ENCODE measurements at regions not wholly inside any gene's neighbourhood (a gene's known extent, or its start where the extent isn't known, plus 50 kb on each side); places are given as distances from the start of the nearest gene placed in this dataset.
"Not testable (repeated sequence)": the region's sequence is repeated elsewhere in the genome, so short reads cannot be mapped to it uniquely, and the experiment has no call there.

GRCh38 chr3:72079369-72079872, 294.5 kb upstream of the PROK2 start:
- TF ChIP-seq EZH2phosphoT487 (IDR thresholded peaks at IDR 0.05) (no peak), EZH2 (IDR thresholded peaks at IDR 0.05) (no peak), CTCF (IDR thresholded peaks at IDR 0.05) (no peak)
- Mint-ChIP-seq H3K4me1 (peaks cover 2% of the 10 kb centered on the region), H3K27ac (no peak overlapping the region), H3K27me3 (ENCODE audit: insufficient read depth, low read depth) (peaks cover 2% of the 10 kb centered on the region), H3K4me3 (no peak overlapping the region), H3K9me3 (peaks cover 24% of the 10 kb centered on the region), H3K36me3 (no peaks in the 10 kb centered on the region)
- no peak overlapping the region for H3K4me3 ChIP-seq
- H3K79me2 ChIP-seq (ENCODE audit: low read depth), result no peaks in the 10 kb centered on the region
- H4K20me1 ChIP-seq (ENCODE audit: low read depth), result no peaks in the 10 kb centered on the region
- no peak for DNase-seq (ENCODE audit: low spot score)
- H3K36me3 ChIP-seq, result no peaks in the 10 kb centered on the region
- H3K9ac ChIP-seq, result no peak overlapping the region
- H3F3A ChIP-seq (ENCODE audit: low read depth), result no peaks in the 10 kb centered on the region
- H3K27ac ChIP-seq, result no peak overlapping the region
- no peak overlapping the region for H3K4me2 ChIP-seq
- H3K27me3 ChIP-seq, result no peaks in the 10 kb centered on the region
- H3K9me3 ChIP-seq (ENCODE audit: low read depth), result no peaks in the 10 kb centered on the region
- no peak overlapping the region for H2AFZ ChIP-seq (replicated peaks)
- peaks cover 11% of the 10 kb centered on the region for H3K4me1 ChIP-seq

- Histone ChIP-seq H3K27ac (no peak overlapping the region), H3K27me3 (no peaks in the 10 kb centered on the region), H3K79me2 (ENCODE audit: low read depth) (no peaks in the 10 kb centered on the region), H4K20me1 (ENCODE audit: low read depth) (no peaks in the 10 kb centered on the region), H3K4me2 (no peak overlapping the region), H3K9ac (no peak overlapping the region), H2AFZ (replicated peaks) (no peak overlapping the region), H3K36me3 (no peaks in the 10 kb centered on the region), H3F3A (ENCODE audit: low read depth) (no peaks in the 10 kb centered on the region), H3K9me3 (ENCODE audit: low read depth) (no peaks in the 10 kb centered on the region), H3K4me3 (no peak overlapping the region), H3K4me1 (peaks cover 11% of the 10 kb centered on the region)
- DNase-seq (ENCODE audit: low spot score), result no peak
- Mint-ChIP-seq H3K27ac (no peak overlapping the region), H3K9me3 (peaks cover 24% of the 10 kb centered on the region), H3K4me3 (no peak overlapping the region), H3K27me3 (ENCODE audit: insufficient read depth, low read depth) (peaks cover 2% of the 10 kb centered on the region), H3K36me3 (no peaks in the 10 kb centered on the region), H3K4me1 (peaks cover 2% of the 10 kb centered on the region)
- TF ChIP-seq EZH2 (IDR thresholded peaks at IDR 0.05), result no peak
Observed at GRCh38 chr3:72078676-72079368, 293.9 kb upstream of the PROK2 start.

GRCh38 chr3:72077473-72078259, 292.7 kb upstream of the PROK2 start:
- peaks cover 2% of the 10 kb centered on the region for H3K4me1 Mint-ChIP-seq
- H3K79me2 ChIP-seq (ENCODE audit: low read depth), result no peaks in the 10 kb centered on the region
- TF ChIP-seq EZH2phosphoT487 (IDR thresholded peaks at IDR 0.05) (no peak), CTCF (IDR thresholded peaks at IDR 0.05) (no peak), EZH2 (IDR thresholded peaks at IDR 0.05) (no peak)
- H3K9me3 ChIP-seq (ENCODE audit: low read depth), result no peaks in the 10 kb centered on the region
- H3K36me3 Mint-ChIP-seq, result no peaks in the 10 kb centered on the region
- H3K4me3 Mint-ChIP-seq, result no peak overlapping the region
- H3K36me3 ChIP-seq, result no peaks in the 10 kb centered on the region
- H2AFZ ChIP-seq (replicated peaks), result no peak overlapping the region
- no peak overlapping the region for H3K9ac ChIP-seq
- H3K27ac Mint-ChIP-seq, result no peak overlapping the region
- no peaks in the 10 kb centered on the region for H4K20me1 ChIP-seq (ENCODE audit: low read depth)
- H3K27ac ChIP-seq, result no peak overlapping the region
- DNase-seq (ENCODE audit: low spot score), result no peak
- H3K4me2 ChIP-seq, result no peak overlapping the region
- H3K9me3 Mint-ChIP-seq, result peaks cover 24% of the 10 kb centered on the region
- H3K4me1 ChIP-seq, result peaks cover 8% of the 10 kb centered on the region
- no peaks in the 10 kb centered on the region for H3F3A ChIP-seq (ENCODE audit: low read depth)
- H3K4me3 ChIP-seq, result no peak overlapping the region
- no peaks in the 10 kb centered on the region for H3K27me3 ChIP-seq
- H3K27me3 Mint-ChIP-seq (ENCODE audit: insufficient read depth, low read depth), result peaks cover 2% of the 10 kb centered on the region

GRCh38 chr3:72075848-72076247, 290.9 kb upstream of the PROK2 start:
- H3K79me2 ChIP-seq (ENCODE audit: low read depth); H3K4me1 Mint-ChIP-seq; H3K36me3 ChIP-seq; H3K27ac ChIP-seq; H3K4me1 ChIP-seq; DNase-seq (ENCODE audit: low spot score); H3K9me3 ChIP-seq (ENCODE audit: low read depth); H3K27ac Mint-ChIP-seq; H3K27me3 Mint-ChIP-seq (ENCODE audit: insufficient read depth, low read depth); H3K4me3 ChIP-seq; H4K20me1 ChIP-seq (ENCODE audit: low read depth); H2AFZ ChIP-seq (replicated peaks); H3K4me2 ChIP-seq; H3K36me3 Mint-ChIP-seq; H3K4me3 Mint-ChIP-seq; H3F3A ChIP-seq (ENCODE audit: low read depth); H3K9ac ChIP-seq; H3K27me3 ChIP-seq: not testable (repeated sequence)
- H3K9me3 Mint-ChIP-seq, result peaks cover 24% of the 10 kb centered on the region
